ENCODE measurements at regions not wholly inside any gene's neighbourhood (a gene's known extent, or its start where the extent isn't known, plus 50 kb on each side); places are given as distances from the start of the nearest gene placed in this dataset.
A peak's percentile ranks its signal among the peaks of the same experiment; 100 is the strongest.

DNA sequence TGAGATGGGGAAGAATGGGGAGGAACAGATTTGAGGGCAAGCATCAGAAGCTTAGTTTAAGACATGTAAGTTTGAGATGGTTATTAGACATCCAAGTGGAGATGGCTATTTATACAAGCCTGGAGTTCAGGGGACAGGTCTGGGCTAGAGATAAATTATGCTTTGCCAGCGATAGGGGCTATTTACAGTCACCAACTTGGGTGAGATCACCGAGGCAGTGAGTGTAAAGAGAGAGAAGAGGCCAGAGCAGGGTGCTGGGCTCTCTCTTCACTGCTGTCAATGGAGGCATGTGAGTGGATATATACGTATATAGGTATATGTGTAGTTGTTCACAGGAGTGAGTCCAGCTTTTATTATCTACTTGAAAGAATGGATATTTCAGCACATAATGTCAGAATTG is 81.0 kb downstream of the QPCT start:
- no peak for TF ChIP-seq CTCF (IDR thresholded peaks at IDR 0.05; ENCODE audit: insufficient read depth, low read depth, low read length, missing control alignments)
- DNase-seq (ENCODE audit: low read depth): no peak
- no peak overlapping the region for H3K4me3 ChIP-seq (ENCODE audit: low read length)

GRCh38 chr2:37427241-37427640 is 82.8 kb downstream of the QPCT start:
- peak; percentile 19 for DNase-seq (ENCODE audit: low read depth)
- TF ChIP-seq CTCF (IDR thresholded peaks at IDR 0.05; ENCODE audit: insufficient read depth, low read depth, low read length, missing control alignments): no peak
- H3K4me3 ChIP-seq (ENCODE audit: low read length): no peak overlapping the region

- no peak for TF ChIP-seq CTCF (IDR thresholded peaks at IDR 0.05; ENCODE audit: insufficient read depth, low read depth, low read length, missing control alignments)
- no peak overlapping the region for H3K4me3 ChIP-seq (ENCODE audit: low read length)
- DNase-seq (ENCODE audit: low read depth): no peak
These were observed 91.9 kb downstream of the QPCT start for GRCh38 chr2:37436323-37436722.

GRCh38 chr2:37439131-37439642 is 94.8 kb downstream of the QPCT start:
- no peak for DNase-seq (ENCODE audit: low read depth)
- no peak overlapping the region for H3K4me3 ChIP-seq (ENCODE audit: low read length)
- TF ChIP-seq CTCF (IDR thresholded peaks at IDR 0.05; ENCODE audit: insufficient read depth, low read depth, low read length, missing control alignments): no peak

GRCh38 chr2:37441055-37441454 is 96.6 kb downstream of the QPCT start:
- no peak for DNase-seq (ENCODE audit: low read depth)
- no peak for TF ChIP-seq CTCF (IDR thresholded peaks at IDR 0.05; ENCODE audit: insufficient read depth, low read depth, low read length, missing control alignments)
- no peak overlapping the region for H3K4me3 ChIP-seq (ENCODE audit: low read length)

DNA sequence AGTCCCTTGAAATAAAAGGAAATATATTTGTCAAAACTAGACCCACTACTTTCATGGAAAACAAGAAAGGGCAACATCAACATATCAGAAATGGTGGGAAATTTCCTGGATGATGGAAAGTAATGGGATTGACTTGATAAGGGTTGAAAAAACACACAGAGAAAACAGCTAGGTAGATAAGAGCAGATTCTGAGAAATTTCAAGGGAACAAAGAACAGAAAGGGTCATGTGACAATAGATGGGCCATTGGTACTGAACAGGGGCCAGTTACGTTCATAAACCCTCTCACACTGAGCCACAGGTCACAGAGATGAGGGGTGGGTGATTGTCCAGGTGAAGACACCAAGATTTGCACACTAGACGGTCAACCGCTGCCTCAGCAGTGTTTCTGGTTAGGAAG is 98.7 kb downstream of the QPCT start:
- H3K4me3 ChIP-seq (ENCODE audit: low read length): no peak overlapping the region
- DNase-seq (ENCODE audit: low read depth): no peak
- TF ChIP-seq CTCF (IDR thresholded peaks at IDR 0.05; ENCODE audit: insufficient read depth, low read depth, low read length, missing control alignments): no peak

- no peak overlapping the region for H3K4me3 ChIP-seq (ENCODE audit: low read length)
- no peak for TF ChIP-seq CTCF (IDR thresholded peaks at IDR 0.05; ENCODE audit: insufficient read depth, low read depth, low read length, missing control alignments)
- no peak for DNase-seq (ENCODE audit: low read depth)
These were observed 103.0 kb downstream of the QPCT start for GRCh38 chr2:37447446-37447845.
